WERI-Rb-1 (cell line): ENCODE measurements at regions not wholly inside any gene's neighbourhood (a gene's known extent, or its start where the extent isn't known, plus 50 kb on each side); places are given as distances from the start of the nearest gene placed in this dataset.

Experiments used
- DNase-seq: peaks from one replicate; pipeline ENCODE4 v3.0.0-alpha.2; 2020
- H3K27ac ChIP-seq: fragments of 250-450 bp; sonication (Bioruptor Pico); 2 replicates; pipeline ENCODE4 v1.5.1; 2020; ENCODE audit warnings: mild to moderate bottlenecking, moderate library complexity
- H3K27me3 ChIP-seq: fragments of 250-450 bp; sonication (Bioruptor Pico); 2 replicates; pipeline ENCODE4 v1.5.1; 2021; ENCODE audit warnings: mild to moderate bottlenecking, low read depth, moderate library complexity; ENCODE audit not compliant: insufficient read depth, severe bottlenecking
- H3K36me3 ChIP-seq: fragments of 250-450 bp; sonication (Bioruptor Pico); 2 replicates; pipeline ENCODE4 v1.5.1; 2020; ENCODE audit warnings: mild to moderate bottlenecking, moderate library complexity
- H3K4me3 ChIP-seq: 2 replicates; pipeline ENCODE4 v1.5.1; 2011; ENCODE audit warnings: low read depth, mild to moderate bottlenecking, control low read depth, low read length
- H3K9me3 ChIP-seq: fragments of 250-450 bp; sonication (Bioruptor Pico); 2 replicates; pipeline ENCODE4 v1.5.1; 2021; ENCODE audit warnings: mild to moderate bottlenecking, moderate library complexity; ENCODE audit not compliant: severe bottlenecking
- CTCF ChIP-seq: IDR thresholded peaks from 2 replicates; pipeline ENCODE4 v1.5.1; 2011; ENCODE audit warnings: low read depth, mild to moderate bottlenecking, control low read depth, inconsistent platforms, low read length

- peak; percentile 68 for DNase-seq
- H3K4me3 ChIP-seq, result no peak overlapping the region
- no peak overlapping the region for H3K27ac ChIP-seq
- no peaks in the 10 kb centered on the region for H3K27me3 ChIP-seq
- no peak for TF ChIP-seq CTCF
- peaks cover 32% of the 10 kb centered on the region for H3K36me3 ChIP-seq
- peaks cover 3% of the 10 kb centered on the region for H3K9me3 ChIP-seq
Measured at GRCh38 chr17:77436058-77436442, 295.3 kb downstream of the SEC14L1 start.

GRCh38 chr17:77436481-77436880 lies 295.7 kb downstream of the SEC14L1 start:
- no peak overlapping the region for H3K4me3 ChIP-seq
- no peak for TF ChIP-seq CTCF
- no peaks in the 10 kb centered on the region for H3K27me3 ChIP-seq
- H3K36me3 ChIP-seq, result peaks cover 28% of the 10 kb centered on the region
- no peak for DNase-seq
- no peak overlapping the region for H3K27ac ChIP-seq
- peaks cover 3% of the 10 kb centered on the region for H3K9me3 ChIP-seq

- no peak for DNase-seq
- TF ChIP-seq CTCF, result 0 out of 2 replicates have a peak, but pooled peaks have one; percentile 5
- H3K27ac ChIP-seq, result no peak overlapping the region
- H3K27me3 ChIP-seq, result no peaks in the 10 kb centered on the region
- no peak overlapping the region for H3K4me3 ChIP-seq
- peaks cover 27% of the 10 kb centered on the region for H3K36me3 ChIP-seq
- H3K9me3 ChIP-seq, result peaks cover 3% of the 10 kb centered on the region
Measured at GRCh38 chr17:77437017-77437416, 296.2 kb downstream of the SEC14L1 start.

GRCh38 chr17:77437747-77438146 lies 297.0 kb downstream of the SEC14L1 start:
- DNase-seq, result no peak
- H3K27me3 ChIP-seq, result no peaks in the 10 kb centered on the region
- no peak for TF ChIP-seq CTCF
- H3K27ac ChIP-seq, result peak overlapping the region; percentile 59
- H3K4me3 ChIP-seq, result no peak overlapping the region
- H3K9me3 ChIP-seq, result peaks cover 3% of the 10 kb centered on the region
- peaks cover 23% of the 10 kb centered on the region for H3K36me3 ChIP-seq

- H3K27ac ChIP-seq, result peak overlapping the region; percentile 59
- no peak; the same call in 1 of the 2 replicates for TF ChIP-seq CTCF
- H3K27me3 ChIP-seq, result no peaks in the 10 kb centered on the region
- peaks cover 23% of the 10 kb centered on the region for H3K36me3 ChIP-seq
- peaks cover 3% of the 10 kb centered on the region for H3K9me3 ChIP-seq
- H3K4me3 ChIP-seq, result no peak overlapping the region
- peak; percentile 95 for DNase-seq
Measured at GRCh38 chr17:77438241-77439188, 297.7 kb downstream of the SEC14L1 start.
